Endothelial cell of umbilical vein (primary cell): ENCODE measurements at regions not wholly inside any gene's neighbourhood (a gene's known extent, or its start where the extent isn't known, plus 50 kb on each side); places are given as distances from the start of the nearest gene placed in this dataset.

Experiments
- BruUV-seq: library from RNA; stranded (reverse); fragments of 400-500 nt; replicated peaks from 2 replicates; lab custom pipeline; 2021; lab: Mats Ljungman, UMichigan
- CTCF ChIA-PET: fragments of 300-600, 350-600 bp; sonication (Branson Sonifier 250); formaldehyde crosslinking; loops from one replicate; lab custom pipeline; 2021; ENCODE audit warnings: antibody characterized with exemption, inconsistent platforms; lab: Charles Lee
- POLR2A ChIA-PET: fragments of 300-600, 350-600 bp; sonication (Branson Sonifier 250); formaldehyde crosslinking; loops from one replicate; lab custom pipeline; 2021; ENCODE audit warnings: antibody characterized with exemption, inconsistent platforms; lab: Charles Lee
- DNase-seq: peaks from one replicate; pipeline ENCODE4 v3.0.0-alpha.2; 2011; ENCODE audit warnings: low read depth, low spot score
- FAIRE-seq: peaks from 2 replicates; lab custom pipeline; 2011; peaks lifted over from hg19 to GRCh38; lab: Jason Lieb, UNC
- H2AFZ ChIP-seq: 2 replicates; pipeline ENCODE4 v1.6.0; 2012; ENCODE audit warnings: low read depth, low read length, control low read depth, inconsistent platforms
- H3K27ac ChIP-seq: 2 replicates; pipeline ENCODE4 v1.5.1; 2011; ENCODE audit warnings: low read depth, mild to moderate bottlenecking, control low read depth, low read length, moderate library complexity; ENCODE audit not compliant: insufficient read depth
- H3K27me3 ChIP-seq, 2 experiments: 2 replicates each; pipeline versions ENCODE4 v1.6.0 to v1.6.1; 2011; ENCODE audit warnings: low read length in 2 of 2, mixed read lengths in 1 of 2; ENCODE audit not compliant: control insufficient read depth in 2 of 2, insufficient read depth in 2 of 2
- H3K36me3 ChIP-seq, 2 experiments: 2 replicates in 1 of 2; 3 replicates in 1 of 2; pipeline ENCODE4 v1.5.1; 2011; ENCODE audit warnings: low read length in 2 of 2, mild to moderate bottlenecking in 1 of 2, moderate library complexity in 1 of 2; ENCODE audit not compliant: control insufficient read depth in 2 of 2, insufficient read depth in 2 of 2; ENCODE audit errors: extremely low read depth in 1 of 2
- H3K4me1 ChIP-seq: 3 replicates; pipeline ENCODE4 v1.5.1; 2011; ENCODE audit warnings: mild to moderate bottlenecking, low read length; ENCODE audit not compliant: control insufficient read depth, insufficient read depth; ENCODE audit errors: extremely low read depth
- H3K4me2 ChIP-seq: 2 replicates; pipeline ENCODE4 v1.6.1; 2011; ENCODE audit warnings: low read length, control low read depth, mixed read lengths; ENCODE audit not compliant: insufficient read depth
- H3K4me3 ChIP-seq, 3 experiments: fragments of 200-600 bp in 1 of 3; sonication (generic), shearing (Covaris generic) in 1 of 3; replicated peaks in 1 of 3; 2 replicates each; pipeline ENCODE4 v1.5.1; 2011 to 2016; ENCODE audit warnings: control low read depth in 3 of 3, low read length in 3 of 3, mild to moderate bottlenecking in 2 of 3, inconsistent platforms in 1 of 3, low read depth in 1 of 3, moderate library complexity in 1 of 3; ENCODE audit not compliant: insufficient read depth in 1 of 3
- H3K79me2 ChIP-seq: 2 replicates; pipeline ENCODE4 v1.6.0; 2012; ENCODE audit warnings: low read length, inconsistent platforms; ENCODE audit not compliant: control insufficient read depth, insufficient read depth
- H3K9ac ChIP-seq: replicated peaks from 2 replicates; pipeline ENCODE3; 2011; ENCODE audit warnings: low read length, control low read depth; ENCODE audit not compliant: insufficient read depth; ENCODE audit errors: extremely low read depth
- H3K9me1 ChIP-seq: replicated peaks from 3 replicates; pipeline ENCODE4 v1.6.0; 2011; ENCODE audit warnings: mild to moderate bottlenecking, low read length; ENCODE audit not compliant: control insufficient read depth, insufficient read depth; ENCODE audit errors: extremely low read depth
- H3K9me3 ChIP-seq: replicated peaks from 2 replicates; pipeline ENCODE4 v1.5.1; 2012; ENCODE audit warnings: low read length, inconsistent platforms; ENCODE audit not compliant: control insufficient read depth, insufficient read depth
- H4K20me1 ChIP-seq: replicated peaks from 2 replicates; pipeline ENCODE3; 2011; ENCODE audit warnings: mild to moderate bottlenecking, low read length; ENCODE audit not compliant: control insufficient read depth, insufficient read depth; ENCODE audit errors: extremely low read depth
- CTCF ChIP-seq, 2 donors: IDR thresholded peaks; 1 replicate in 1 of 2; 2 replicates in 1 of 2; pipeline ENCODE4 v1.5.1; 2011; ENCODE audit warnings: low read length in 2 of 2, mild to moderate bottlenecking in 2 of 2, moderate library complexity in 2 of 2, control low read depth in 1 of 2, inconsistent platforms in 1 of 2, low read depth in 1 of 2; ENCODE audit not compliant: insufficient read depth in 1 of 2; ENCODE audit errors: extremely low read depth in 1 of 2
- EZH2 ChIP-seq: IDR thresholded peaks from 2 replicates; pipeline ENCODE4 v1.6.1; 2012; ENCODE audit warnings: borderline replicate concordance, low read depth, mild to moderate bottlenecking, moderate library complexity, low read length, inconsistent platforms; ENCODE audit not compliant: severe bottlenecking
- FOS ChIP-seq: IDR thresholded peaks from 2 replicates; pipeline ENCODE4 v1.6.1; 2011; ENCODE audit warnings: mild to moderate bottlenecking, low read length, moderate library complexity, borderline replicate concordance; ENCODE audit not compliant: insufficient read depth
- GATA2 ChIP-seq: IDR thresholded peaks from 2 replicates; pipeline ENCODE4 v1.7.0; 2011; ENCODE audit warnings: low read depth, mild to moderate bottlenecking, moderate library complexity, mixed read lengths, low read length; ENCODE audit not compliant: insufficient read length, insufficient read depth
- JUN ChIP-seq: IDR thresholded peaks from 2 replicates; pipeline ENCODE4 v1.6.1; 2011; ENCODE audit warnings: borderline replicate concordance, low read depth; ENCODE audit not compliant: insufficient read length, insufficient read depth
- MAX ChIP-seq: IDR thresholded peaks from 2 replicates; pipeline ENCODE4 v1.6.1; 2011; ENCODE audit not compliant: insufficient read depth, insufficient read length
- MYC ChIP-seq: IDR thresholded peaks from one replicate; pipeline ENCODE4 v1.6.1; 2011; ENCODE audit warnings: mild to moderate bottlenecking, low read depth, low read length
- POLR2A ChIP-seq: IDR thresholded peaks from 2 replicates; pipeline ENCODE4 v1.6.1; 2012; ENCODE audit warnings: low read depth, mild to moderate bottlenecking, control low read depth, low read length
- POLR2AphosphoS5 ChIP-seq: IDR thresholded peaks from 2 replicates; pipeline ENCODE4 v1.6.1; 2012; ENCODE audit warnings: low read depth, mild to moderate bottlenecking, control low read depth, low read length, moderate library complexity; ENCODE audit not compliant: insufficient read depth
- dilution Hi-C: fragments of 300-500 bp; cut with MboI; formaldehyde crosslinking; loops from one replicate; pipeline ENCODE4 v1.15.0; 2019; ENCODE audit warnings: low sequenced_read_pairs; ENCODE audit not compliant: extremely low pct_ligation_motif_present
- intact Hi-C: fragments of 100-400 bp; cut with micrococcal nuclease; formaldehyde crosslinking; loops from one replicate; pipeline ENCODE4 v1.10.0; 2022

- dilution Hi-C loops (no loop called here), intact Hi-C loops (no loop called here)
- no peaks in the 10 kb centered on the region for H3K27me3 ChIP-seq
- H3K9me1 ChIP-seq = no peaks in the 10 kb centered on the region
- no TSS peak for BruUV-seq
- H3K4me1 ChIP-seq = no peaks in the 10 kb centered on the region
- DNase-seq (no peak), FAIRE-seq (no peak)
- H3K79me2 ChIP-seq = no peaks in the 10 kb centered on the region
- H3K36me3 ChIP-seq = no peaks in the 10 kb centered on the region
- no peak overlapping the region for H3K9ac ChIP-seq
- H3K9me3 ChIP-seq = no peaks in the 10 kb centered on the region
- CTCF ChIA-PET = interaction anchor here (2.0 kb wide), 1 partner anchor 32 kb away, joined by 6 read pairs; no protein-coding TSS in a partner anchor
- no peaks in the 10 kb centered on the region for H4K20me1 ChIP-seq
- no peak overlapping the region for H2AFZ ChIP-seq
- H3K4me3 ChIP-seq = no peak overlapping the region
- TF ChIP-seq CTCF (IDR thresholded peaks at IDR 0.05; ENCODE audit: extremely low read depth in 1 of 2, insufficient read depth in 1 of 2, low read depth in 1 of 2, low read length in 2 of 2) = no peak
- TF ChIP-seq POLR2A = no peak
- no peak for TF ChIP-seq POLR2AphosphoS5
- no peak for TF ChIP-seq MYC
- no peak for TF ChIP-seq MAX
- no peak for TF ChIP-seq JUN
- TF ChIP-seq GATA2 = no peak
- TF ChIP-seq EZH2 = no peak
- no peak for TF ChIP-seq FOS
- H3K27ac ChIP-seq = no peak overlapping the region
- POLR2A ChIA-PET = no interaction called here
- H3K4me2 ChIP-seq = no peak overlapping the region
These were observed 552.0 kb downstream of the IRS1 start for GRCh38 chr2:226247289-226248275.
